ENCODE measurements at regions not wholly inside any gene's neighbourhood (a gene's known extent, or its start where the extent isn't known, plus 50 kb on each side); places are given as distances from the start of the nearest gene placed in this dataset.

GRCh38 chr11:87493516-87493915 is 455.8 kb downstream of the TMEM135 start:
- Histone ChIP-seq H3K27me3 (no peaks in the 10 kb centered on the region), H3K9ac (no peak overlapping the region), H3K4me3 (no peak overlapping the region), H3K4me2 (no peak overlapping the region), H3K4me1 (no peaks in the 10 kb centered on the region), H4K20me1 (no peaks in the 10 kb centered on the region), H3K27ac (no peak overlapping the region), H3K36me3 (no peaks in the 10 kb centered on the region), H3K9me3 (replicated peaks in 1 of 11) (no peaks in the 10 kb centered on the region)
- no peak for TF ChIP-seq Cebpa-rat (IDR thresholded peaks at IDR 0.05)

- Histone ChIP-seq H3K9ac (no peak overlapping the region), H3K4me2 (no peak overlapping the region), H3K4me3 (no peak overlapping the region), H4K20me1 (no peaks in the 10 kb centered on the region), H3K27me3 (no peaks in the 10 kb centered on the region), H3K9me3 (replicated peaks in 1 of 11) (no peaks in the 10 kb centered on the region), H3K36me3 (no peaks in the 10 kb centered on the region), H3K27ac (no peak overlapping the region), H3K4me1 (no peaks in the 10 kb centered on the region)
- no peak for TF ChIP-seq Cebpa-rat (IDR thresholded peaks at IDR 0.05)
These were observed 453.6 kb downstream of the TMEM135 start for GRCh38 chr11:87491381-87491780.

- H3K4me2 ChIP-seq: no peak overlapping the region
- no peaks in the 10 kb centered on the region for H3K4me1 ChIP-seq
- no peak overlapping the region for H3K9ac ChIP-seq
- no peaks in the 10 kb centered on the region for H3K27me3 ChIP-seq
- H4K20me1 ChIP-seq: no peaks in the 10 kb centered on the region
- H3K36me3 ChIP-seq: no peaks in the 10 kb centered on the region
- TF ChIP-seq Cebpa-rat (IDR thresholded peaks at IDR 0.05): no peak
- H3K4me3 ChIP-seq: no peak overlapping the region
- no peak overlapping the region for H3K27ac ChIP-seq
- no peaks in the 10 kb centered on the region for H3K9me3 ChIP-seq (replicated peaks in 1 of 11)
These were observed 452.9 kb downstream of the TMEM135 start for GRCh38 chr11:87490671-87491070.

- H3K9ac ChIP-seq: no peak overlapping the region
- H3K4me3 ChIP-seq: no peak overlapping the region
- no peaks in the 10 kb centered on the region for H4K20me1 ChIP-seq
- H3K27ac ChIP-seq: no peak overlapping the region
- no peaks in the 10 kb centered on the region for H3K36me3 ChIP-seq
- no peaks in the 10 kb centered on the region for H3K27me3 ChIP-seq
- H3K4me2 ChIP-seq: no peak overlapping the region
- no peaks in the 10 kb centered on the region for H3K4me1 ChIP-seq
- TF ChIP-seq Cebpa-rat (IDR thresholded peaks at IDR 0.05): no peak
- peaks cover 0 to 3% (median under 1%) of the 10 kb centered on the region in 11 experiments; a peak in 3 of 22 replicates for H3K9me3 ChIP-seq (replicated peaks in 1 of 11)
These were observed 446.8 kb downstream of the TMEM135 start for GRCh38 chr11:87484566-87484965.

GRCh38 chr11:87477321-87477720 is 439.6 kb downstream of the TMEM135 start:
- H3K9ac ChIP-seq: no peak overlapping the region
- H3K4me3 ChIP-seq: no peak overlapping the region
- H4K20me1 ChIP-seq: no peaks in the 10 kb centered on the region
- H3K9me3 ChIP-seq (replicated peaks in 1 of 11): peaks cover 0 to 22% (median 11%) of the 10 kb centered on the region in 11 experiments; a peak in 13 of 22 replicates
- TF ChIP-seq Cebpa-rat (IDR thresholded peaks at IDR 0.05): no peak
- H3K27ac ChIP-seq: no peak overlapping the region
- no peaks in the 10 kb centered on the region for H3K27me3 ChIP-seq
- H3K4me2 ChIP-seq: no peak overlapping the region
- no peaks in the 10 kb centered on the region for H3K36me3 ChIP-seq
- H3K4me1 ChIP-seq: peaks cover 0 to 8% (median 0%) of the 10 kb centered on the region in 10 experiments; a peak in 3 of 20 replicates

- H3K36me3 ChIP-seq: no peaks in the 10 kb centered on the region
- H3K27me3 ChIP-seq: no peaks in the 10 kb centered on the region
- no peak for TF ChIP-seq Cebpa-rat (IDR thresholded peaks at IDR 0.05)
- no peak overlapping the region for H3K27ac ChIP-seq
- no peak overlapping the region for H3K4me3 ChIP-seq
- H3K9ac ChIP-seq: no peak overlapping the region
- H3K4me2 ChIP-seq: peak overlapping the region in 2 of 11 experiments; percentile 4 to 11; a peak in 1 of 22 replicates
- H3K4me1 ChIP-seq: peaks cover 0 to 7% (median 0%) of the 10 kb centered on the region in 10 experiments; a peak in 3 of 20 replicates
- H3K9me3 ChIP-seq (replicated peaks in 1 of 11): peaks cover 0 to 12% (median 6%) of the 10 kb centered on the region in 11 experiments; a peak in 9 of 22 replicates
- no peaks in the 10 kb centered on the region for H4K20me1 ChIP-seq
These were observed 435.4 kb downstream of the TMEM135 start for GRCh38 chr11:87473174-87473573.

GRCh38 chr11:87466223-87466622 is 428.5 kb downstream of the TMEM135 start:
- H3K4me1 ChIP-seq: no peaks in the 10 kb centered on the region
- no peak for TF ChIP-seq Cebpa-rat (IDR thresholded peaks at IDR 0.05)
- H3K27ac ChIP-seq: no peak overlapping the region
- no peak overlapping the region for H3K9ac ChIP-seq
- H3K36me3 ChIP-seq: no peaks in the 10 kb centered on the region
- H3K4me2 ChIP-seq: no peak overlapping the region
- no peaks in the 10 kb centered on the region for H3K9me3 ChIP-seq (replicated peaks in 1 of 11)
- H3K27me3 ChIP-seq: no peaks in the 10 kb centered on the region
- H3K4me3 ChIP-seq: no peak overlapping the region
- H4K20me1 ChIP-seq: no peaks in the 10 kb centered on the region

GRCh38 chr11:87465716-87466115 is 428.0 kb downstream of the TMEM135 start:
- Histone ChIP-seq H3K36me3 (no peaks in the 10 kb centered on the region), H4K20me1 (no peaks in the 10 kb centered on the region), H3K9me3 (replicated peaks in 1 of 11) (no peaks in the 10 kb centered on the region), H3K4me2 (no peak overlapping the region), H3K4me3 (no peak overlapping the region), H3K27ac (no peak overlapping the region), H3K4me1 (no peaks in the 10 kb centered on the region), H3K9ac (no peak overlapping the region), H3K27me3 (no peaks in the 10 kb centered on the region)
- no peak for TF ChIP-seq Cebpa-rat (IDR thresholded peaks at IDR 0.05)

- peaks cover 0 to 7% (median 0%) of the 10 kb centered on the region in 10 experiments; a peak in 1 of 20 replicates for H3K4me1 ChIP-seq
- H3K9ac ChIP-seq: no peak overlapping the region
- H3K36me3 ChIP-seq: no peaks in the 10 kb centered on the region
These were observed 425.9 kb downstream of the TMEM135 start for GRCh38 chr11:87463486-87464102.

GRCh38 chr11:87462171-87462570 is 424.4 kb downstream of the TMEM135 start:
- Histone ChIP-seq H3K9ac (no peak overlapping the region), H3K9me3 (replicated peaks in 1 of 11) (no peaks in the 10 kb centered on the region), H4K20me1 (no peaks in the 10 kb centered on the region), H3K36me3 (no peaks in the 10 kb centered on the region), H3K27me3 (no peaks in the 10 kb centered on the region), H3K4me2 (no peak overlapping the region), H3K4me3 (no peak overlapping the region), H3K27ac (no peak overlapping the region), H3K4me1 (peaks cover 0 to 7% (median 0%) of the 10 kb centered on the region in 10 experiments; a peak in 1 of 20 replicates)
- no peak for TF ChIP-seq Cebpa-rat (IDR thresholded peaks at IDR 0.05)

More at GRCh38 chr11:87463486-87464102, 425.9 kb downstream of the TMEM135 start:
- H3K27ac ChIP-seq: no peak overlapping the region
- no peaks in the 10 kb centered on the region for H4K20me1 ChIP-seq
- TF ChIP-seq Cebpa-rat (IDR thresholded peaks at IDR 0.05): no peak
- no peaks in the 10 kb centered on the region for H3K9me3 ChIP-seq (replicated peaks in 1 of 11)
- H3K4me2 ChIP-seq: no peak overlapping the region
- no peak overlapping the region for H3K4me3 ChIP-seq
- no peaks in the 10 kb centered on the region for H3K27me3 ChIP-seq
